ENCODE measurements at regions not wholly inside any gene's neighbourhood (a gene's known extent, or its start where the extent isn't known, plus 50 kb on each side); places are given as distances from the start of the nearest gene placed in this dataset.
A peak's percentile ranks its signal among the peaks of the same experiment; 100 is the strongest.

- TF ChIP-seq ZC3H10 (CRISPR knock-in tag; IDR thresholded peaks at IDR 0.05) = no peak
- TF ChIP-seq ISL1 (CRISPR knock-in tag; IDR thresholded peaks at IDR 0.05) = peak; percentile 67
- no peak for TF ChIP-seq ZNF8 (CRISPR knock-in tag; IDR thresholded peaks at IDR 0.05)
- peak; percentile 68 for ATAC-seq
Measured at GRCh38 chr13:97121894-97122293, 100.2 kb upstream of the MBNL2 start.

DNA sequence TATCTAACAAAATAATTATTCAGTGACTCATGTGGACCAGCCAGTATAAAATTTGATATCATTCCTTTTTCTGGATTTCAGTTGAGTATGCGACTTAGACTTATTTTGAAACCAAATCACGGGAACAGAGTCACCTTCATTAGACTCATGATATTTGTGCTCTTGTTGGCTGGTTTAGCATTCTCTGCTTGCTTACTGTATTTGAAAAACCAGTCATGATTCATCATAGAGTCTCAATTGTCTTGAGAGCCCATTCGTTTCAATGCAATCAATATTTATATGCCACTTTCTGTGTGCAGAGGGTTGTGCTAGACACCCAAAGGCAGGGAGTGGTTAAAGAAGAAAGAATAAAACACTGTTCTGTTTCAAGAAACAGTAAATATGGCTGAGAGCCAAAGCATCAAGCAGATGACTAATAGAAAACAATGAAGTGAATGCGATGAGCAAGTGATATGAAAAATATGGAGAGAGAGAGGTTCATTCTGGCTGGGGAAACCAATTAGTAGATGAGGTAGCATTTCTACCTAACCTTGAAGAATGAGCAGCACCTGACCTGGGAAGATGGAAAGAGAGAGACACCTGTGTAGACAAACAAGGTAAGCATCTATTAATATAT is 99.6 kb upstream of the MBNL2 start:
- ATAC-seq = peak; percentile 60
- peak; percentile 85; the same call in 1 of the 2 replicates for TF ChIP-seq CSDC2 (CRISPR knock-in tag; IDR thresholded peaks at IDR 0.05)
- no peak for TF ChIP-seq RARB (CRISPR knock-in tag; IDR thresholded peaks at IDR 0.05)
- TF ChIP-seq GLIS3 (CRISPR knock-in tag; IDR thresholded peaks at IDR 0.05) = no peak
- peak; percentile 53 for TF ChIP-seq ISL1 (CRISPR knock-in tag; IDR thresholded peaks at IDR 0.05)

- TF ChIP-seq ARNTL (CRISPR knock-in tag; IDR thresholded peaks at IDR 0.05; ENCODE audit: borderline replicate concordance, low read depth) (no peak), CSDC2 (CRISPR knock-in tag; IDR thresholded peaks at IDR 0.05) (no peak), SNAI2 (CRISPR knock-in tag; IDR thresholded peaks at IDR 0.05) (no peak), TOX (CRISPR knock-in tag; IDR thresholded peaks at IDR 0.05; ENCODE audit: borderline replicate concordance) (no peak), RARB (CRISPR knock-in tag; IDR thresholded peaks at IDR 0.05) (no peak), ZFP3 (CRISPR knock-in tag; IDR thresholded peaks at IDR 0.05) (no peak)
- TF ChIP-seq, protein P1, sequence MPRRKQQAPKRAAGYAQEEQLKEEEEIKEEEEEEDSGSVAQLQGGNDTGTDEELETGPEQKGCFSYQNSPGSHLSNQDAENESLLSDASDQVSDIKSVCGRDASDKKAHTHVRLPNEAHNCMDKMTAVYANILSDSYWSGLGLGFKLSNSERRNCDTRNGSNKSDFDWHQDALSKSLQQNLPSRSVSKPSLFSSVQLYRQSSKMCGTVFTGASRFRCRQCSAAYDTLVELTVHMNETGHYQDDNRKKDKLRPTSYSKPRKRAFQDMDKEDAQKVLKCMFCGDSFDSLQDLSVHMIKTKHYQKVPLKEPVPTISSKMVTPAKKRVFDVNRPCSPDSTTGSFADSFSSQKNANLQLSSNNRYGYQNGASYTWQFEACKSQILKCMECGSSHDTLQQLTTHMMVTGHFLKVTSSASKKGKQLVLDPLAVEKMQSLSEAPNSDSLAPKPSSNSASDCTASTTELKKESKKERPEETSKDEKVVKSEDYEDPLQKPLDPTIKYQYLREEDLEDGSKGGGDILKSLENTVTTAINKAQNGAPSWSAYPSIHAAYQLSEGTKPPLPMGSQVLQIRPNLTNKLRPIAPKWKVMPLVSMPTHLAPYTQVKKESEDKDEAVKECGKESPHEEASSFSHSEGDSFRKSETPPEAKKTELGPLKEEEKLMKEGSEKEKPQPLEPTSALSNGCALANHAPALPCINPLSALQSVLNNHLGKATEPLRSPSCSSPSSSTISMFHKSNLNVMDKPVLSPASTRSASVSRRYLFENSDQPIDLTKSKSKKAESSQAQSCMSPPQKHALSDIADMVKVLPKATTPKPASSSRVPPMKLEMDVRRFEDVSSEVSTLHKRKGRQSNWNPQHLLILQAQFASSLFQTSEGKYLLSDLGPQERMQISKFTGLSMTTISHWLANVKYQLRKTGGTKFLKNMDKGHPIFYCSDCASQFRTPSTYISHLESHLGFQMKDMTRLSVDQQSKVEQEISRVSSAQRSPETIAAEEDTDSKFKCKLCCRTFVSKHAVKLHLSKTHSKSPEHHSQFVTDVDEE (CRISPR knock-in tag; IDR thresholded peaks at IDR 0.05) = no peak
- TF ChIP-seq, protein P2, sequence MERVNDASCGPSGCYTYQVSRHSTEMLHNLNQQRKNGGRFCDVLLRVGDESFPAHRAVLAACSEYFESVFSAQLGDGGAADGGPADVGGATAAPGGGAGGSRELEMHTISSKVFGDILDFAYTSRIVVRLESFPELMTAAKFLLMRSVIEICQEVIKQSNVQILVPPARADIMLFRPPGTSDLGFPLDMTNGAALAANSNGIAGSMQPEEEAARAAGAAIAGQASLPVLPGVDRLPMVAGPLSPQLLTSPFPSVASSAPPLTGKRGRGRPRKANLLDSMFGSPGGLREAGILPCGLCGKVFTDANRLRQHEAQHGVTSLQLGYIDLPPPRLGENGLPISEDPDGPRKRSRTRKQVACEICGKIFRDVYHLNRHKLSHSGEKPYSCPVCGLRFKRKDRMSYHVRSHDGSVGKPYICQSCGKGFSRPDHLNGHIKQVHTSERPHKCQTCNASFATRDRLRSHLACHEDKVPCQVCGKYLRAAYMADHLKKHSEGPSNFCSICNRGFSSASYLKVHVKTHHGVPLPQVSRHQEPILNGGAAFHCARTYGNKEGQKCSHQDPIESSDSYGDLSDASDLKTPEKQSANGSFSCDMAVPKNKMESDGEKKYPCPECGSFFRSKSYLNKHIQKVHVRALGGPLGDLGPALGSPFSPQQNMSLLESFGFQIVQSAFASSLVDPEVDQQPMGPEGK (CRISPR knock-in tag; IDR thresholded peaks at IDR 0.05; ENCODE audit: borderline replicate concordance) = no peak
- no peak for ATAC-seq
Measured at GRCh38 chr13:97124206-97124605, 97.9 kb upstream of the MBNL2 start.

DNA sequence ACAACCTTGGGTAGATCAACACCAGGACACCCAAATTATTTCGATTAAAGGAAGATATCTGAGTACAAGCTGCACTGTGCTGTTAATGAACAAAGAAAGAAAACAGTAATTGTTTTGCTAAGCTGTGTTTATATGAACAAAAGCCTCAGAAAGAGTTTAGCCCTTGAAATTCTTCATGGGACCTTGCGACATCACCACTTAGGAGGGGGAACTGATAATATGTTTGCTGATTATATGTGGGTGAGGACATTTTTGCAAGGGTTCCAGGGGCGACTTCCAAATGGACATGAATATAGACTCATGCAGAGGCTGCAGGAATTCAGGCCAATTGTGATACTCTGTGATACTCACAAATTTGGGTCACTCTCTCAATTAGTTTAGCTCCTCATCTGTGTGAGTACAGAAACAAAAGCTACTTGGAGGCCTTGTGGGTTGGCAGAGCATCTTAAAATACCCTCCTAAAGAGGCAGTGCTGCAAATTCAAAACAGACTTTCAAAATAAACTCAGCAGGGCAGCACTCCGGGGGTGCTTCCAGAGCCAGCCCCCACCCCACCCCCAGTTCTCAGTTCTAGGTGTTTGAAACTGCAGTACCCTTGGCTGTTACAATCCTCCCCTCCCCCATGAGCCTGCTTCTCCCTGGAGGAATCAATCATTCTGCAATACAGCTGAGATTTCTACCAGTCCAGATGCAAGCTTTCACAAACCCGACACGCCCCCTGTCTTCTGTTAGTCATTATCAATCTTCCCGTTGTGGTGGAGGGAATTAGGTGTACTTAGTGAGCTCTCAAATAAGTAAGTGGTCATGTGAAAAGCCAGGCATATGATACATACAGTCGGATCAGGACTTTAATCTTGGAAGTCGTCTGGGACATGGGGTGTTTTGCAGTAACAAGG is 97.0 kb upstream of the MBNL2 start:
- ATAC-seq = peak; percentile 67
- TF ChIP-seq, protein P2 (CRISPR knock-in tag; IDR thresholded peaks at IDR 0.05; ENCODE audit: borderline replicate concordance) = peak; percentile 25; the same call in 1 of the 2 replicates
- TF ChIP-seq RARB (CRISPR knock-in tag; IDR thresholded peaks at IDR 0.05) (no peak), GLIS3 (CRISPR knock-in tag; IDR thresholded peaks at IDR 0.05) (no peak), ESRRG (CRISPR knock-in tag; IDR thresholded peaks at IDR 0.05) (no peak), BACH2 (CRISPR knock-in tag; IDR thresholded peaks at IDR 0.05; ENCODE audit: borderline replicate concordance) (no peak), ISL1 (CRISPR knock-in tag; IDR thresholded peaks at IDR 0.05) (peak; percentile 48), TOX (CRISPR knock-in tag; IDR thresholded peaks at IDR 0.05; ENCODE audit: borderline replicate concordance) (no peak), ZNF70 (CRISPR knock-in tag; IDR thresholded peaks at IDR 0.05) (no peak), ARNTL (CRISPR knock-in tag; IDR thresholded peaks at IDR 0.05; ENCODE audit: borderline replicate concordance, low read depth) (no peak), CSDC2 (CRISPR knock-in tag; IDR thresholded peaks at IDR 0.05) (no peak), ZNF8 (CRISPR knock-in tag; IDR thresholded peaks at IDR 0.05) (no peak), ZFP3 (CRISPR knock-in tag; IDR thresholded peaks at IDR 0.05) (no peak), ZNF565 (CRISPR knock-in tag; conservative IDR thresholded peaks at IDR 0.05; ENCODE audit: low read depth) (no peak), PPARA (CRISPR knock-in tag; IDR thresholded peaks at IDR 0.05; ENCODE audit: borderline replicate concordance) (no peak), ZC3H10 (CRISPR knock-in tag; IDR thresholded peaks at IDR 0.05) (no peak), SNAI2 (CRISPR knock-in tag; IDR thresholded peaks at IDR 0.05) (no peak), TCF4 (CRISPR knock-in tag; IDR thresholded peaks at IDR 0.05; ENCODE audit: borderline replicate concordance) (no peak), OSR1 (CRISPR knock-in tag; IDR thresholded peaks at IDR 0.05) (no peak), ZFP30 (CRISPR knock-in tag; IDR thresholded peaks at IDR 0.05) (no peak)
- TF ChIP-seq, protein P1 (CRISPR knock-in tag; IDR thresholded peaks at IDR 0.05) = peak; percentile 48; the same call in 1 of the 2 replicates
- TF ChIP-seq, protein P3, sequence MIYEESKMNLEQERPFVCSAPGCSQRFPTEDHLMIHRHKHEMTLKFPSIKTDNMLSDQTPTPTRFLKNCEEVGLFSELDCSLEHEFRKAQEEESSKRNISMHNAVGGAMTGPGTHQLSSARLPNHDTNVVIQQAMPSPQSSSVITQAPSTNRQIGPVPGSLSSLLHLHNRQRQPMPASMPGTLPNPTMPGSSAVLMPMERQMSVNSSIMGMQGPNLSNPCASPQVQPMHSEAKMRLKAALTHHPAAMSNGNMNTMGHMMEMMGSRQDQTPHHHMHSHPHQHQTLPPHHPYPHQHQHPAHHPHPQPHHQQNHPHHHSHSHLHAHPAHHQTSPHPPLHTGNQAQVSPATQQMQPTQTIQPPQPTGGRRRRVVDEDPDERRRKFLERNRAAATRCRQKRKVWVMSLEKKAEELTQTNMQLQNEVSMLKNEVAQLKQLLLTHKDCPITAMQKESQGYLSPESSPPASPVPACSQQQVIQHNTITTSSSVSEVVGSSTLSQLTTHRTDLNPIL (CRISPR knock-in tag; IDR thresholded peaks at IDR 0.05; ENCODE audit: low read depth) = no peak

All from SK-N-SH treated with all-trans-retinoic acid at 6 μM for 48 hours (cell line).